LHCN-M2 (cell line): ENCODE measurements at regions not wholly inside any gene's neighbourhood (a gene's known extent, or its start where the extent isn't known, plus 50 kb on each side); places are given as distances from the start of the nearest gene placed in this dataset.
"Not testable (repeated sequence)": the region's sequence is repeated elsewhere in the genome, so short reads cannot be mapped to it uniquely, and the experiment has no call there.

Experiments used
- DNase-seq: peaks from one replicate; pipeline ENCODE4 v3.0.0-alpha.2; 2012; ENCODE audit warnings: low read depth

- no peak for DNase-seq
Observed at GRCh38 chr2:175256806-175257585, 75.5 kb upstream of the ATP5MC3 start.

GRCh38 chr2:175256391-175256790, 74.9 kb upstream of the ATP5MC3 start:
- DNase-seq, result not testable (repeated sequence)

- DNase-seq, result no peak
Observed at GRCh38 chr2:175253871-175254270, 72.4 kb upstream of the ATP5MC3 start.

GRCh38 chr2:175251425-175252041, 70.0 kb upstream of the ATP5MC3 start:
- peak; percentile 39 for DNase-seq

GRCh38 chr2:175247159-175247558, 65.6 kb upstream of the ATP5MC3 start:
- DNase-seq, result no peak

DNA sequence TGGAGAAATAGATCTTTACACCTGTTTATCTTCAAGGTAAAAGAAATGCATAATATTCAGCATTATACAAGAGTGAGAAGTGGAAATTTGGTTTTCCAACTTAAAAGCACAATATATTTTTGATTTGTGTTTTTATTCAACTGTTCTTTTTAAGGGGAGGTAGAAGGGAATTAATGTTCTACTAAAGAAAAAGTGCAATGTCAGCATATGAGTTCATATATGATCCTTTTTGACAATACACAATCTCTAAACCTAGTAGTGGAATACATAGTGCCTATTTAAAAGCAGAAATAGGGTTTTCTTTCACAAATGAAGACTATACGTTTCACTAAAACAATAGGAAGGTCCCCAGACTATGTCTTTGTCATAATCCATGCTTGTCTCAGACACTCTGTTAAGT, 63.2 kb upstream of the ATP5MC3 start:
- DNase-seq, result no peak

GRCh38 chr2:175241691-175242090, 60.2 kb upstream of the ATP5MC3 start:
- DNase-seq, result no peak

DNA sequence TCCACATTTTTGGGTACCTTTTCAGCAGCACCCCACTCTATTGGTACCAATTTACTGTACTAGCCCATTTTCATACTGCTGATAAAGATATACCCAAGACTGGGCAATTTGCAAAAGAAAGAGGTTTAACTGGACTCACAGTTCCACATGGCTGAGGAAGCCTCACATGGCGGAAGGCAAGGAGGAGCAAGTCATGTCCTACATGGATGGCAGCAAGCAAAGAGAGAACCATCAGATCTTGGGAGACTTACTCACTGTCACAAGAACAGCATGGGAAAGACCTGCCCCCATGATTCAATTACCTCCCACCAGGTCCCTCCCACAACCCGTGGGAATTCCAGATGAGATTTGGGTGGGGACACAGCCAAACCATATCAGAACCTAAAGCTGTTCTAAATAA, 58.5 kb upstream of the ATP5MC3 start:
- DNase-seq, result not testable (repeated sequence)

- no peak for DNase-seq
Observed at GRCh38 chr2:175236930-175237329, 55.4 kb upstream of the ATP5MC3 start.

GRCh38 chr2:175234650-175235049, 53.1 kb upstream of the ATP5MC3 start:
- DNase-seq, result no peak

DNA sequence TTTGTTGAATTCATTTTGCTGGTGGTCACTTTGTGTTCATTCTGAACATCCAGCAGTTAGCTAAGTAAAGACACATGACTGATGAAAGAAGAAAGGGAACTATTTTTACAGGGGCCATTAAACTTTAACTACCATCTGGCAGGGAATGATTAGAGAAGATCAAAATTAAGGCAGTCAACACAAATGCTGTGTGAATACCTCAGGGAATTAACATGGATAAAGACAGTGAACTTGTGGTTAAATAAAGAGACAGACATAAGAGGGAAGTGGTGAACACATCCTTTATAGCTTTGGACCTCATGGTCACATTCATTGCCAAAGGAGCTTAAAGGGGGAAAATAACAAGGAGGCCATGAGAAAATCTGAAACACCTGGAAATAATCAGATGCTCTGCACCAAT, 52.6 kb upstream of the ATP5MC3 start:
- DNase-seq, result no peak

GRCh38 chr2:175233135-175233719, 51.7 kb upstream of the ATP5MC3 start:
- DNase-seq, result peak; percentile 25
